ENCODE measurements at regions not wholly inside any gene's neighbourhood (a gene's known extent, or its start where the extent isn't known, plus 50 kb on each side); places are given as distances from the start of the nearest gene placed in this dataset.

- TF ChIP-seq PATZ1 (CRISPR knock-in tag; IDR thresholded peaks at IDR 0.05; ENCODE audit: borderline replicate concordance) (no peak), SNAI2 (CRISPR knock-in tag; IDR thresholded peaks at IDR 0.05) (no peak), ZNF70 (CRISPR knock-in tag; IDR thresholded peaks at IDR 0.05) (no peak), ISL1 (CRISPR knock-in tag; IDR thresholded peaks at IDR 0.05) (no peak), ESRRG (CRISPR knock-in tag; IDR thresholded peaks at IDR 0.05) (no peak), ZFP30 (CRISPR knock-in tag; IDR thresholded peaks at IDR 0.05) (no peak), ZNF565 (CRISPR knock-in tag; conservative IDR thresholded peaks at IDR 0.05; ENCODE audit: low read depth) (no peak), ZFP3 (CRISPR knock-in tag; IDR thresholded peaks at IDR 0.05) (no peak)
- TF ChIP-seq, protein P1, sequence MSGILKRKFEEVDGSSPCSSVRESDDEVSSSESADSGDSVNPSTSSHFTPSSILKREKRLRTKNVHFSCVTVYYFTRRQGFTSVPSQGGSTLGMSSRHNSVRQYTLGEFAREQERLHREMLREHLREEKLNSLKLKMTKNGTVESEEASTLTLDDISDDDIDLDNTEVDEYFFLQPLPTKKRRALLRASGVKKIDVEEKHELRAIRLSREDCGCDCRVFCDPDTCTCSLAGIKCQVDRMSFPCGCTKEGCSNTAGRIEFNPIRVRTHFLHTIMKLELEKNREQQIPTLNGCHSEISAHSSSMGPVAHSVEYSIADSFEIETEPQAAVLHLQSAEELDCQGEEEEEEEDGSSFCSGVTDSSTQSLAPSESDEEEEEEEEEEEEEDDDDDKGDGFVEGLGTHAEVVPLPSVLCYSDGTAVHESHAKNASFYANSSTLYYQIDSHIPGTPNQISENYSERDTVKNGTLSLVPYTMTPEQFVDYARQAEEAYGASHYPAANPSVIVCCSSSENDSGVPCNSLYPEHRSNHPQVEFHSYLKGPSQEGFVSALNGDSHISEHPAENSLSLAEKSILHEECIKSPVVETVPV (CRISPR knock-in tag; IDR thresholded peaks at IDR 0.05) = no peak
Measured at GRCh38 chr3:6047016-6047415, 813.9 kb upstream of the GRM7 start (continued).

DNA sequence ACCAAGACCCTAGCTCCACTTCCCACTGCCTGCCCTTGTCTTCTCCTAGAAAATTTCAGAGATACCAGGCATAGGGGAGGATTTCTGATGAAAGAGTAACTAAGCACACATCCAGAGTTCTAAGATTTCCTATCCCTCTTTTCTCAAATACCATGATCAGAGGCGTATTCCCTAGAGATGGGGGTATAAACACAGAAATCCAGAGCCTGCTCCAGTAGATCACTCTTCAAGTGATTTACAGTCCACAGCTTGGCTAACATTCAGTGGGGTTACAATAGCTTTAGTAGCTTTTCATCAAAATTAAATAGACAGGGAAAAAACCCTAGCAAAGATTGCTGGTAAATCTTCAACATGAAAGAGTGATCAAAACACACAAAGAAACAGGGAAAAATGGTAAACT is 800.7 kb upstream of the GRM7 start:
- ATAC-seq = no peak
- TF ChIP-seq TOX (CRISPR knock-in tag; IDR thresholded peaks at IDR 0.05; ENCODE audit: borderline replicate concordance) = no peak
- no peak for TF ChIP-seq ZC3H10 (CRISPR knock-in tag; IDR thresholded peaks at IDR 0.05)
- no peak for TF ChIP-seq ZFP3 (CRISPR knock-in tag; IDR thresholded peaks at IDR 0.05)
- no peak for TF ChIP-seq ARNTL (CRISPR knock-in tag; IDR thresholded peaks at IDR 0.05; ENCODE audit: borderline replicate concordance, low read depth)
- no peak for TF ChIP-seq ESRRG (CRISPR knock-in tag; IDR thresholded peaks at IDR 0.05)
- TF ChIP-seq TSHZ2 (CRISPR knock-in tag; IDR thresholded peaks at IDR 0.05) = no peak
- no peak for TF ChIP-seq RARB (CRISPR knock-in tag; IDR thresholded peaks at IDR 0.05)
- TF ChIP-seq POU6F1 (CRISPR knock-in tag; IDR thresholded peaks at IDR 0.05; ENCODE audit: borderline replicate concordance, low read depth) = no peak
- TF ChIP-seq, protein P2, sequence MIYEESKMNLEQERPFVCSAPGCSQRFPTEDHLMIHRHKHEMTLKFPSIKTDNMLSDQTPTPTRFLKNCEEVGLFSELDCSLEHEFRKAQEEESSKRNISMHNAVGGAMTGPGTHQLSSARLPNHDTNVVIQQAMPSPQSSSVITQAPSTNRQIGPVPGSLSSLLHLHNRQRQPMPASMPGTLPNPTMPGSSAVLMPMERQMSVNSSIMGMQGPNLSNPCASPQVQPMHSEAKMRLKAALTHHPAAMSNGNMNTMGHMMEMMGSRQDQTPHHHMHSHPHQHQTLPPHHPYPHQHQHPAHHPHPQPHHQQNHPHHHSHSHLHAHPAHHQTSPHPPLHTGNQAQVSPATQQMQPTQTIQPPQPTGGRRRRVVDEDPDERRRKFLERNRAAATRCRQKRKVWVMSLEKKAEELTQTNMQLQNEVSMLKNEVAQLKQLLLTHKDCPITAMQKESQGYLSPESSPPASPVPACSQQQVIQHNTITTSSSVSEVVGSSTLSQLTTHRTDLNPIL (CRISPR knock-in tag; IDR thresholded peaks at IDR 0.05; ENCODE audit: low read depth) = no peak

DNA sequence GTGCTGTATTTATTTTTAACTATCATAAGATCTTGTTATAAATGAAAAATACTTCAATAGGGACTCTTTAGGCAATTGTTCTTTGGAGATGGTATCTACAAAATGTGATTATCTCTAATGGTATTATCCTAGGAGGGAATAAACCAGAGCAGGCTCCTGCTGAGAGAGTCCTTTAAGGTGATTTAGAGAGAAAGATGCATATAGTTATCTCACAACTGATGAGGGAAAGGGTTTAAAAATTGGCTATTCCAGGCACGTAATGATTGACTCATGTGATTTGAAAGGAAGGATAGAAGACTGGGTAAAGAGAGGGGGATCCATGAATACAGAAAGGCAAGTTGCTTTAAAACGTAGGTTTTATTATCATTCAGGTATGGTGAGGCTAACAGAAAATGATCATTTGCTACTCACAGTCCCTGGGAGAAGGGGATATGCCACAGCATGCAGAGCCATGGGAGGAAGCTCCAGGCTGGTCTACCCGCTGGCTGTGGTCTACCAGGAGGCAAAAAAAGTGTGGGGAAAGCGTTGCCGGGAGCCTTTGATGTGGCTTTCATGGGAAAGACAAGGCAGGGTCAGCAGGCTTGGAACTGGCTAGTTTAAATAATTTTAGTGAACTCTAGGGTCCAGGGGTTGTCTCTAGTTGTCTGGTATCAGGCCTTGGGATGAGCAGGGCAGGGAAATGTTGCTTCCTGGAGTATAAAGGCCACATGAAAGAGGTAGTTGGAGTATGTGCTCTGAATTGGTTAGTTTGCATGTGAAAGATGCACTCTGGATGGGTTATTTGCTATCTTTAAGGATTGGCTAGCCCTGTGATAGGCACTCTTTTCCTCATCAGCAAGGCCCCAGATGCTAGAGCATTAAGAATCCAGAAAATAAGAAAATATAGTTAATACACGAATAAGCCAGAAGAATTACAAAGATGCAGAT is 798.4 kb upstream of the GRM7 start:
- TF ChIP-seq RARB (CRISPR knock-in tag; IDR thresholded peaks at IDR 0.05) (no peak), ESRRG (CRISPR knock-in tag; IDR thresholded peaks at IDR 0.05) (no peak), TCF4 (CRISPR knock-in tag; IDR thresholded peaks at IDR 0.05; ENCODE audit: borderline replicate concordance) (no peak), ZNF8 (CRISPR knock-in tag; IDR thresholded peaks at IDR 0.05) (no peak), ZC3H10 (CRISPR knock-in tag; IDR thresholded peaks at IDR 0.05) (no peak), PPARA (CRISPR knock-in tag; IDR thresholded peaks at IDR 0.05; ENCODE audit: borderline replicate concordance) (no peak), ISL1 (CRISPR knock-in tag; IDR thresholded peaks at IDR 0.05) (no peak), TOX (CRISPR knock-in tag; IDR thresholded peaks at IDR 0.05; ENCODE audit: borderline replicate concordance) (no peak)
- ATAC-seq = no peak
